Bronchial epithelial cell (primary cell): ENCODE measurements at regions not wholly inside any gene's neighbourhood (a gene's known extent, or its start where the extent isn't known, plus 50 kb on each side); places are given as distances from the start of the nearest gene placed in this dataset.

Experiments
- DNase-seq: peaks from one replicate; pipeline ENCODE4 v3.0.0-alpha.2; 2010; ENCODE audit warnings: low read depth
- FAIRE-seq: peaks from 2 replicates; lab custom pipeline; 2011; peaks lifted over from hg19 to GRCh38; lab: Jason Lieb, UNC
- H3K27me3 ChIP-seq: 2 replicates; pipeline ENCODE4 v1.5.1; 2011; ENCODE audit warnings: low read length; ENCODE audit not compliant: control insufficient read depth, insufficient read depth
- H3K36me3 ChIP-seq: 2 replicates; pipeline ENCODE4 v1.5.1; 2011; ENCODE audit warnings: low read length; ENCODE audit not compliant: control insufficient read depth, insufficient read depth
- H3K4me3 ChIP-seq: 2 replicates; pipeline ENCODE4 v1.5.1; 2011; ENCODE audit warnings: mild to moderate bottlenecking, low read depth, low read length, control low read depth
- CTCF ChIP-seq: IDR thresholded peaks from 2 replicates; pipeline ENCODE4 v1.5.1; 2011; ENCODE audit warnings: mild to moderate bottlenecking, moderate library complexity, low read length, control low read depth, inconsistent platforms; ENCODE audit not compliant: insufficient read depth, severe bottlenecking

DNA sequence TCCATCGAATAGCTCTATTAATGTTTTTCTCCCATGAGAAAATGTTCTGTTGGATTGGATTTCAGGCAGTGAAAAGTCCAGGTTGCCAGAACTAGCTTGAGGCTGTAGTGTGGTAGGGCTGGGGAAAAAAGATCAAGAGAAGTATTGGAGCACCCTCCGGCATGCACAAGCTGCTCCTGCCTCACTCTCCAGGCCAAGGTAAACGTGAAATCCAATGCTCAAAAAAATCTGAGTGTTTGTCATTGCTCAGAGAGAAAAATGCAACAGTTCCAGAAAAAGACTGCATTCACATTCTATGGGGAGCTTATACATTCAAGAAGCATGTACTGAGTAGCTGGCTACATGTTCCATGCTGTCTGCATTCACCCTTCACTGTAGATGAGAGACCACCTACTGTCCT lies 680.9 kb upstream of the TBX3 start:
- no peak for TF ChIP-seq CTCF
- Histone ChIP-seq H3K36me3 (no peaks in the 10 kb centered on the region), H3K27me3 (no peaks in the 10 kb centered on the region), H3K4me3 (no peak overlapping the region)
- DNase-seq, result no peak
- FAIRE-seq, result no peak

- DNase-seq (no peak), FAIRE-seq (no peak)
- H3K4me3 ChIP-seq, result no peak overlapping the region
- no peaks in the 10 kb centered on the region for H3K27me3 ChIP-seq
- no peaks in the 10 kb centered on the region for H3K36me3 ChIP-seq
- no peak for TF ChIP-seq CTCF
Observed at GRCh38 chr12:115362339-115362976, 678.5 kb upstream of the TBX3 start.

DNA sequence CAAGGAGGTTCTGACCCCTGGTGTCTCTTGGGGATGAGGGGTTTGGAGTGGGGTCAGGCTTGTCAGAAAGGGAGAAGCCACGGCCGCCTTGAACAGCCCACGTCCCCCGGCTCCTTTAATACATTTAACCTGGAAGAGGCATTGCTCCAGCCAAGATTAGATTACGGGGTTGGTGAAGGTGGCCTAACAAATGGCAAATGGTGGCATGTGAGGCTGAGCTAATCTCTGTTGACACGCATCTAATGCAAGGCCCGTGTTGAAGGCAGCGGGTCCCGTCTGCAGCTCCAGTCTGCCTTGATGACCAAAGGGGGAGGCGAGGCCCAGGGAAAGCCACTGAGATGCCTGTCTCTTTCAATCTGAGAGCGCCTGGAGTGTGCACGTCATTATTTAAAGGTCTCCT lies 673.7 kb upstream of the TBX3 start:
- DNase-seq (no peak), FAIRE-seq (no peak)
- no peaks in the 10 kb centered on the region for H3K36me3 ChIP-seq
- no peak for TF ChIP-seq CTCF
- no peaks in the 10 kb centered on the region for H3K27me3 ChIP-seq
- no peak overlapping the region for H3K4me3 ChIP-seq

- TF ChIP-seq CTCF, result no peak
- peak; percentile 46 for DNase-seq
- FAIRE-seq, result no peak
- Histone ChIP-seq H3K36me3 (no peaks in the 10 kb centered on the region), H3K4me3 (no peak overlapping the region), H3K27me3 (no peaks in the 10 kb centered on the region)
Observed at GRCh38 chr12:115355301-115355700, 671.3 kb upstream of the TBX3 start.

- peak; percentile 96 for FAIRE-seq
- no peaks in the 10 kb centered on the region for H3K27me3 ChIP-seq
- peak; percentile 98 for DNase-seq
- no peaks in the 10 kb centered on the region for H3K36me3 ChIP-seq
- no peak for TF ChIP-seq CTCF
- H3K4me3 ChIP-seq, result peak overlapping the region; percentile 29
Observed at GRCh38 chr12:115354007-115354890, 670.3 kb upstream of the TBX3 start.

GRCh38 chr12:115353467-115353866 lies 669.5 kb upstream of the TBX3 start:
- FAIRE-seq, result no peak
- no peak for TF ChIP-seq CTCF
- H3K36me3 ChIP-seq, result no peaks in the 10 kb centered on the region
- no peak overlapping the region for H3K4me3 ChIP-seq
- no peak for DNase-seq
- H3K27me3 ChIP-seq, result no peaks in the 10 kb centered on the region
